HEK293 (cell line): ENCODE measurements at regions not wholly inside any gene's neighbourhood (a gene's known extent, or its start where the extent isn't known, plus 50 kb on each side); places are given as distances from the start of the nearest gene placed in this dataset.

Source experiments
- CTCF ChIA-PET: fragments of 350-600 bp; formaldehyde crosslinking; extraction: SDS; loops from one replicate; lab custom pipeline; 2021; ENCODE audit warnings: antibody characterized with exemption; lab: Yijun Ruan, JAX
- POLR2A ChIA-PET: fragments of 300-600 bp; formaldehyde crosslinking; extraction: SDS; loops from one replicate; lab custom pipeline; 2020; ENCODE audit warnings: antibody characterized with exemption, inconsistent platforms; lab: Yijun Ruan, JAX
- H3K27ac ChIP-seq: fragments of 200-500 bp; sonication (Bioruptor generic); 2 replicates; pipeline ENCODE4 v1.5.1; 2014; ENCODE audit warnings: low read depth, low read length, control low read depth, inconsistent platforms; ENCODE audit errors: extremely low read depth
- H3K36me3 ChIP-seq, 2 experiments: fragments of 200-500 bp in 1 of 2; sonication (Bioruptor generic) in 1 of 2; 1 replicate in 1 of 2; 2 replicates in 1 of 2; pipeline ENCODE4 v1.5.1; 2014 to 2017; ENCODE audit warnings: inconsistent platforms in 2 of 2, low read length in 2 of 2; ENCODE audit not compliant: control insufficient read depth in 2 of 2, insufficient read depth in 1 of 2
- H3K4me1 ChIP-seq: fragments of 200-500 bp; sonication (Bioruptor generic); 2 replicates; pipeline ENCODE4 v1.5.1; 2014; ENCODE audit warnings: mild to moderate bottlenecking, low read length, inconsistent platforms; ENCODE audit not compliant: control insufficient read depth, insufficient read depth
- H3K4me3 ChIP-seq: 2 replicates; pipeline ENCODE4 v1.5.1; 2011; ENCODE audit warnings: low read depth, mild to moderate bottlenecking, control low read depth, low read length, moderate library complexity
- H3K9me3 ChIP-seq: fragments of 200-500 bp; sonication (Bioruptor generic); 2 replicates; pipeline ENCODE4 v1.5.1; 2014; ENCODE audit warnings: low read depth, low read length, inconsistent platforms; ENCODE audit not compliant: control insufficient read depth, insufficient read depth
- BCL11B ChIP-seq: fragments of 450-650 bp; formaldehyde crosslinking; IDR thresholded peaks from 2 replicates; pipeline ENCODE4 v1.5.1; 2016; ENCODE audit warnings: low read depth, missing biosample characterization, missing genetic modification characterization
- FEZF1 ChIP-seq: fragments of 450-650 bp; formaldehyde crosslinking; IDR thresholded peaks from 2 replicates; pipeline ENCODE4 v1.5.1; 2016; ENCODE audit warnings: missing biosample characterization, missing genetic modification characterization
- GFI1B ChIP-seq: fragments of 450-650 bp; formaldehyde crosslinking; IDR thresholded peaks from 2 replicates; pipeline ENCODE4 v1.5.1; 2016; ENCODE audit warnings: missing biosample characterization, missing genetic modification characterization
- MEIS1 ChIP-seq: sonication (generic); formaldehyde crosslinking; IDR thresholded peaks from 2 replicates; pipeline ENCODE4 v1.8.1; 2022; ENCODE audit warnings: missing genetic modification reagents, mild to moderate bottlenecking, borderline replicate concordance
- MYNN ChIP-seq: fragments of 450-650 bp; formaldehyde crosslinking; IDR thresholded peaks from 2 replicates; pipeline ENCODE4 v1.5.1; 2016; ENCODE audit warnings: missing biosample characterization, missing genetic modification characterization, borderline replicate concordance
- REPIN1 ChIP-seq: fragments of 450-650 bp; formaldehyde crosslinking; IDR thresholded peaks from 2 replicates; pipeline ENCODE4 v1.5.1; 2017; ENCODE audit warnings: missing biosample characterization, missing genetic modification characterization, low read depth
- SETDB1 ChIP-seq: IDR thresholded peaks from one replicate; pipeline ENCODE4 v1.6.1; 2017; ENCODE audit warnings: mild to moderate bottlenecking, low read length, moderate library complexity, mixed read lengths; ENCODE audit not compliant: insufficient read length
- YY2 ChIP-seq: fragments of 450-650 bp; formaldehyde crosslinking; IDR thresholded peaks from 2 replicates; pipeline ENCODE4 v1.5.1; 2016; ENCODE audit warnings: missing biosample characterization, missing genetic modification characterization
- ZNF140 ChIP-seq: fragments of 450-650 bp; formaldehyde crosslinking; IDR thresholded peaks from 2 replicates; pipeline ENCODE4 v1.5.1; 2016; ENCODE audit warnings: missing biosample characterization, missing genetic modification characterization
- ZNF202 ChIP-seq: fragments of 450-650 bp; formaldehyde crosslinking; IDR thresholded peaks from 2 replicates; pipeline ENCODE4 v1.5.1; 2016; ENCODE audit warnings: missing biosample characterization, missing genetic modification characterization, borderline replicate concordance
- ZNF211 ChIP-seq: fragments of 450-650 bp; formaldehyde crosslinking; IDR thresholded peaks from 2 replicates; pipeline ENCODE4 v1.5.1; 2016; ENCODE audit warnings: low read depth, missing biosample characterization, missing genetic modification characterization
- ZNF239 ChIP-seq: fragments of 450-650 bp; formaldehyde crosslinking; IDR thresholded peaks from 2 replicates; pipeline ENCODE4 v1.5.1; 2016; ENCODE audit warnings: missing biosample characterization, missing genetic modification characterization
- ZNF274 ChIP-seq, 2 experiments: fragments of 200-500 bp in 1 of 2; fragments of 450-650 bp in 1 of 2; sonication (Bioruptor generic) in 1 of 2; formaldehyde crosslinking in 1 of 2; IDR thresholded peaks; 2 replicates each; pipeline versions ENCODE4 v1.5.1 to v1.6.1; 2014 to 2016; ENCODE audit warnings: borderline replicate concordance in 1 of 2, inconsistent platforms in 1 of 2, low read length in 1 of 2, missing biosample characterization in 1 of 2, missing genetic modification characterization in 1 of 2
- ZNF302 ChIP-seq: fragments of 450-650 bp; formaldehyde crosslinking; IDR thresholded peaks from 2 replicates; pipeline ENCODE4 v1.5.1; 2016; ENCODE audit warnings: missing biosample characterization, missing genetic modification characterization, low read depth
- ZNF391 ChIP-seq: fragments of 450-650 bp; formaldehyde crosslinking; IDR thresholded peaks from 2 replicates; pipeline ENCODE4 v1.5.1; 2016; ENCODE audit warnings: low read depth, missing biosample characterization, missing genetic modification characterization, borderline replicate concordance
- ZNF404 ChIP-seq: fragments of 450-650 bp; formaldehyde crosslinking; IDR thresholded peaks from 2 replicates; pipeline ENCODE4 v1.5.1; 2017; ENCODE audit warnings: missing biosample characterization, missing genetic modification characterization
- ZNF423 ChIP-seq: fragments of 450-650 bp; formaldehyde crosslinking; IDR thresholded peaks from 2 replicates; pipeline ENCODE4 v1.5.1; 2016; ENCODE audit warnings: missing biosample characterization, missing genetic modification characterization
- ZNF585B ChIP-seq: fragments of 450-650 bp; formaldehyde crosslinking; IDR thresholded peaks from 2 replicates; pipeline ENCODE4 v1.5.1; 2016; ENCODE audit warnings: missing biosample characterization, missing genetic modification characterization
- ZNF624 ChIP-seq: fragments of 450-650 bp; formaldehyde crosslinking; IDR thresholded peaks from 2 replicates; pipeline ENCODE4 v1.5.1; 2017; ENCODE audit warnings: missing biosample characterization, missing genetic modification characterization
- ZNF837 ChIP-seq: fragments of 450-650 bp; formaldehyde crosslinking; IDR thresholded peaks from 2 replicates; pipeline ENCODE4 v1.5.1; 2016; ENCODE audit warnings: missing biosample characterization, missing genetic modification characterization
- TF ChIP-seq, protein P1 (sequence below): fragments of 450-650 bp; formaldehyde crosslinking; IDR thresholded peaks from 2 replicates; pipeline ENCODE4 v1.5.1; 2016; ENCODE audit warnings: missing biosample characterization, missing genetic modification characterization, low read depth
- TF ChIP-seq, protein P2 (sequence below): fragments of 450-650 bp; formaldehyde crosslinking; IDR thresholded peaks from 2 replicates; pipeline ENCODE4 v1.5.1; 2016; ENCODE audit warnings: missing biosample characterization, missing genetic modification characterization
- TF ChIP-seq, protein P3 (sequence below): fragments of 450-650 bp; formaldehyde crosslinking; IDR thresholded peaks from 2 replicates; pipeline ENCODE4 v1.5.1; 2017; ENCODE audit warnings: missing biosample characterization, missing genetic modification characterization
- TF ChIP-seq, protein P4 (sequence below): fragments of 450-650 bp; formaldehyde crosslinking; IDR thresholded peaks from 2 replicates; pipeline ENCODE4 v1.5.1; 2016; ENCODE audit warnings: missing biosample characterization, missing genetic modification characterization
- TF ChIP-seq, protein P5 (sequence below): fragments of 450-650 bp; formaldehyde crosslinking; IDR thresholded peaks from 2 replicates; pipeline ENCODE4 v1.5.1; 2016; ENCODE audit warnings: missing biosample characterization, missing genetic modification characterization
- TF ChIP-seq, protein P6 (sequence below): fragments of 450-650 bp; formaldehyde crosslinking; IDR thresholded peaks from 2 replicates; pipeline ENCODE4 v1.5.1; 2017; ENCODE audit warnings: missing biosample characterization, mild to moderate bottlenecking, missing genetic modification characterization, moderate library complexity

DNA sequence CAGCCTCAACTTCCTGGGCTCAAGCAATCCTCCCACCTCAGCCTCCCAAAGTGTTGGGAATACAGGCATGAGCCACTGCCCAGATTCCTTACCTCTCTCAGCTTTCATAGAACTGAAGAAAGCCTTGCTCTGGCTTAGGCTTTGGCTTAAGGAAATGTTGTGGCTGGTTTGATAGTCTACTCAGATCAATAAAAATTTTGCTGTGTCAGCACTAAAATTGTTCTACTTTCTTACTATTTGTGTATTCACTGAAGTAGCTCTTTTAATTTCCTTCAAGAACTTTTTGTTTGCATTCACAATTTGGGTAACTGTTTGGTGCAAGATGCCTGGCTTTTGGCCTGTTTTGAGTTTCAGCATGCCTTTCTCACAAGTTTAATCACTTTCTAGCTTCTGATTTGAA, 634.0 kb upstream of the FSHR start:
- no peaks in the 10 kb centered on the region for H3K9me3 ChIP-seq
- POLR2A ChIA-PET = no interaction called here
- no peaks in the 10 kb centered on the region for H3K36me3 ChIP-seq
- TF ChIP-seq GFI1B (no peak), MEIS1 (CRISPR knock-in tag) (no peak), MYNN (tag by site-specific recombination) (no peak), SETDB1 (no peak), BCL11B (tag by site-specific recombination) (no peak), ZNF302 (tag by site-specific recombination) (no peak), ZNF423 (tag by site-specific recombination) (no peak), ZNF211 (tag by site-specific recombination) (no peak), ZNF404 (tag by site-specific recombination) (no peak), ZNF624 (tag by site-specific recombination) (no peak)
- TF ChIP-seq, protein P1, sequence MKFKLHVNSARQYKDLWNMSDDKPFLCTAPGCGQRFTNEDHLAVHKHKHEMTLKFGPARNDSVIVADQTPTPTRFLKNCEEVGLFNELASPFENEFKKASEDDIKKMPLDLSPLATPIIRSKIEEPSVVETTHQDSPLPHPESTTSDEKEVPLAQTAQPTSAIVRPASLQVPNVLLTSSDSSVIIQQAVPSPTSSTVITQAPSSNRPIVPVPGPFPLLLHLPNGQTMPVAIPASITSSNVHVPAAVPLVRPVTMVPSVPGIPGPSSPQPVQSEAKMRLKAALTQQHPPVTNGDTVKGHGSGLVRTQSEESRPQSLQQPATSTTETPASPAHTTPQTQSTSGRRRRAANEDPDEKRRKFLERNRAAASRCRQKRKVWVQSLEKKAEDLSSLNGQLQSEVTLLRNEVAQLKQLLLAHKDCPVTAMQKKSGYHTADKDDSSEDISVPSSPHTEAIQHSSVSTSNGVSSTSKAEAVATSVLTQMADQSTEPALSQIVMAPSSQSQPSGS = no peak
- TF ChIP-seq, protein P2, sequence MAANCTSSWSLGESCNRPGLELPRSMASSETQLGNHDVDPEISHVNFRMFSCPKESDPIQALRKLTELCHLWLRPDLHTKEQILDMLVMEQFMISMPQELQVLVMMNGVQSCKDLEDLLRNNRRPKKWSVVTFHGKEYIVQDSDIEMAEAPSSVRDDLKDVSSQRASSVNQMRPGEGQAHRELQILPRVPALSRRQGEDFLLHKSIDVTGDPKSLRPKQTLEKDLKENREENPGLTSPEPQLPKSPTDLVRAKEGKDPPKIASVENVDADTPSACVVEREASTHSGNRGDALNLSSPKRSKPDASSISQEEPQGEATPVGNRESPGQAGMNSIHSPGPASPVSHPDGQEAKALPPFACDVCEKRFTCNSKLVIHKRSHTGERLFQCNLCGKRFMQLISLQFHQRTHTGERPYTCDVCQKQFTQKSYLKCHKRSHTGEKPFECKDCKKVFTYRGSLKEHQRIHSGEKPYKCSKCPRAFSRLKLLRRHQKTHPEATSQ (tag by site-specific recombination) = no peak
- TF ChIP-seq, protein P3, sequence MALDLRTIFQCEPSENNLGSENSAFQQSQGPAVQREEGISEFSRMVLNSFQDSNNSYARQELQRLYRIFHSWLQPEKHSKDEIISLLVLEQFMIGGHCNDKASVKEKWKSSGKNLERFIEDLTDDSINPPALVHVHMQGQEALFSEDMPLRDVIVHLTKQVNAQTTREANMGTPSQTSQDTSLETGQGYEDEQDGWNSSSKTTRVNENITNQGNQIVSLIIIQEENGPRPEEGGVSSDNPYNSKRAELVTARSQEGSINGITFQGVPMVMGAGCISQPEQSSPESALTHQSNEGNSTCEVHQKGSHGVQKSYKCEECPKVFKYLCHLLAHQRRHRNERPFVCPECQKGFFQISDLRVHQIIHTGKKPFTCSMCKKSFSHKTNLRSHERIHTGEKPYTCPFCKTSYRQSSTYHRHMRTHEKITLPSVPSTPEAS (tag by site-specific recombination) = no peak
- TF ChIP-seq, protein P4, sequence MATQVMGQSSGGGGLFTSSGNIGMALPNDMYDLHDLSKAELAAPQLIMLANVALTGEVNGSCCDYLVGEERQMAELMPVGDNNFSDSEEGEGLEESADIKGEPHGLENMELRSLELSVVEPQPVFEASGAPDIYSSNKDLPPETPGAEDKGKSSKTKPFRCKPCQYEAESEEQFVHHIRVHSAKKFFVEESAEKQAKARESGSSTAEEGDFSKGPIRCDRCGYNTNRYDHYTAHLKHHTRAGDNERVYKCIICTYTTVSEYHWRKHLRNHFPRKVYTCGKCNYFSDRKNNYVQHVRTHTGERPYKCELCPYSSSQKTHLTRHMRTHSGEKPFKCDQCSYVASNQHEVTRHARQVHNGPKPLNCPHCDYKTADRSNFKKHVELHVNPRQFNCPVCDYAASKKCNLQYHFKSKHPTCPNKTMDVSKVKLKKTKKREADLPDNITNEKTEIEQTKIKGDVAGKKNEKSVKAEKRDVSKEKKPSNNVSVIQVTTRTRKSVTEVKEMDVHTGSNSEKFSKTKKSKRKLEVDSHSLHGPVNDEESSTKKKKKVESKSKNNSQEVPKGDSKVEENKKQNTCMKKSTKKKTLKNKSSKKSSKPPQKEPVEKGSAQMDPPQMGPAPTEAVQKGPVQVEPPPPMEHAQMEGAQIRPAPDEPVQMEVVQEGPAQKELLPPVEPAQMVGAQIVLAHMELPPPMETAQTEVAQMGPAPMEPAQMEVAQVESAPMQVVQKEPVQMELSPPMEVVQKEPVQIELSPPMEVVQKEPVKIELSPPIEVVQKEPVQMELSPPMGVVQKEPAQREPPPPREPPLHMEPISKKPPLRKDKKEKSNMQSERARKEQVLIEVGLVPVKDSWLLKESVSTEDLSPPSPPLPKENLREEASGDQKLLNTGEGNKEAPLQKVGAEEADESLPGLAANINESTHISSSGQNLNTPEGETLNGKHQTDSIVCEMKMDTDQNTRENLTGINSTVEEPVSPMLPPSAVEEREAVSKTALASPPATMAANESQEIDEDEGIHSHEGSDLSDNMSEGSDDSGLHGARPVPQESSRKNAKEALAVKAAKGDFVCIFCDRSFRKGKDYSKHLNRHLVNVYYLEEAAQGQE (tag by site-specific recombination) = no peak
- TF ChIP-seq, protein P5, sequence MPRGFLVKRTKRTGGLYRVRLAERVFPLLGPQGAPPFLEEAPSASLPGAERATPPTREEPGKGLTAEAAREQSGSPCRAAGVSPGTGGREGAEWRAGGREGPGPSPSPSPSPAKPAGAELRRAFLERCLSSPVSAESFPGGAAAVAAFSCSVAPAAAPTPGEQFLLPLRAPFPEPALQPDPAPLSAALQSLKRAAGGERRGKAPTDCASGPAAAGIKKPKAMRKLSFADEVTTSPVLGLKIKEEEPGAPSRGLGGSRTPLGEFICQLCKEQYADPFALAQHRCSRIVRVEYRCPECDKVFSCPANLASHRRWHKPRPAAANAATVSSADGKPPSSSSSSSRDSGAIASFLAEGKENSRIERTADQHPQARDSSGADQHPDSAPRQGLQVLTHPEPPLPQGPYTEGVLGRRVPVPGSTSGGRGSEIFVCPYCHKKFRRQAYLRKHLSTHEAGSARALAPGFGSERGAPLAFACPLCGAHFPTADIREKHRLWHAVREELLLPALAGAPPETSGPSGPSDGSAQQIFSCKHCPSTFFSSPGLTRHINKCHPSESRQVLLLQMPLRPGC (tag by site-specific recombination) = no peak
- TF ChIP-seq, all 188 proteins: peak for 0
- CTCF ChIA-PET = no interaction called here
- Histone ChIP-seq H3K4me3 (no peak overlapping the region), H3K4me1 (no peaks in the 10 kb centered on the region), H3K27ac (no peak overlapping the region)

DNA sequence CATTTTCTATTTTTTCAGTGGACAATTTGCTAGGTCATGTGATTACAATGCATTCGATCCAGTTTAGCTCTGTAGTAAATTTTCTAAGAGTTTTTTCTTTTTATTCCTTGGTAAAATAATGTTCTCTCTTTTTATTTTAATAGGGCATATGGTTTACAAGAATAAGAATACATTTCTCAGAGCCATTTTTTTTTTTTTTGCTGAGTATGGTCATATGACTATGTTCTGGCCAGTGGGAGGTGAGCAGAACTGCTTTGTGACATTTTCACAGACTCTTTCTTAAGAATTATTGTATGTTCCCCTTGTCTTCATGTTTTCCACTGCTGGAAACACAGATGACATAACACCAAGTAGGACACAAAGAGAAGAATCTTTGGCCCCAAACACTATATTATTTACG, 626.6 kb upstream of the FSHR start:
- no peaks in the 10 kb centered on the region for H3K36me3 ChIP-seq
- POLR2A ChIA-PET = no interaction called here
- CTCF ChIA-PET = interaction anchor here (0.5 to 0.8 kb wide), 2 partner anchors 727 to 1235 kb away, joined by 3 to 6 read pairs; no protein-coding TSS in a partner anchor
- H3K4me3 ChIP-seq = no peak overlapping the region
- no peaks in the 10 kb centered on the region for H3K9me3 ChIP-seq
- no peaks in the 10 kb centered on the region for H3K4me1 ChIP-seq
- H3K27ac ChIP-seq = no peak overlapping the region
- no peak for TF ChIP-seq FEZF1 (tag by site-specific recombination)
- TF ChIP-seq ZNF239 (tag by site-specific recombination) = no peak
- TF ChIP-seq ZNF585B = no peak
- no peak for TF ChIP-seq ZNF140 (tag by site-specific recombination)
- TF ChIP-seq YY2 (tag by site-specific recombination) = no peak
- TF ChIP-seq REPIN1 (tag by site-specific recombination) = no peak
- TF ChIP-seq ZNF202 (tag by site-specific recombination) = no peak
- no peak for TF ChIP-seq ZNF837 (tag by site-specific recombination)
- no peak for TF ChIP-seq ZNF274 (IDR thresholded peaks at IDR 0.05; ENCODE audit: low read length)
- TF ChIP-seq ZNF274 (tag by site-specific recombination; IDR thresholded peaks at IDR 0.05; ENCODE audit: borderline replicate concordance) = no peak
- no peak for TF ChIP-seq ZNF391
- TF ChIP-seq, protein P6, sequence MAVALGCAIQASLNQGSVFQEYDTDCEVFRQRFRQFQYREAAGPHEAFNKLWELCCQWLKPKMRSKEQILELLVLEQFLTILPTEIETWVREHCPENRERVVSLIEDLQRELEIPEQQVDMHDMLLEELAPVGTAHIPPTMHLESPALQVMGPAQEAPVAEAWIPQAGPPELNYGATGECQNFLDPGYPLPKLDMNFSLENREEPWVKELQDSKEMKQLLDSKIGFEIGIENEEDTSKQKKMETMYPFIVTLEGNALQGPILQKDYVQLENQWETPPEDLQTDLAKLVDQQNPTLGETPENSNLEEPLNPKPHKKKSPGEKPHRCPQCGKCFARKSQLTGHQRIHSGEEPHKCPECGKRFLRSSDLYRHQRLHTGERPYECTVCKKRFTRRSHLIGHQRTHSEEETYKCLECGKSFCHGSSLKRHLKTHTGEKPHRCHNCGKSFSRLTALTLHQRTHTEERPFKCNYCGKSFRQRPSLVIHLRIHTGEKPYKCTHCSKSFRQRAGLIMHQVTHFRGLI (tag by site-specific recombination) = no peak
